ENCODE measurements at regions not wholly inside any gene's neighbourhood (a gene's known extent, or its start where the extent isn't known, plus 50 kb on each side); places are given as distances from the start of the nearest gene placed in this dataset.

DNA sequence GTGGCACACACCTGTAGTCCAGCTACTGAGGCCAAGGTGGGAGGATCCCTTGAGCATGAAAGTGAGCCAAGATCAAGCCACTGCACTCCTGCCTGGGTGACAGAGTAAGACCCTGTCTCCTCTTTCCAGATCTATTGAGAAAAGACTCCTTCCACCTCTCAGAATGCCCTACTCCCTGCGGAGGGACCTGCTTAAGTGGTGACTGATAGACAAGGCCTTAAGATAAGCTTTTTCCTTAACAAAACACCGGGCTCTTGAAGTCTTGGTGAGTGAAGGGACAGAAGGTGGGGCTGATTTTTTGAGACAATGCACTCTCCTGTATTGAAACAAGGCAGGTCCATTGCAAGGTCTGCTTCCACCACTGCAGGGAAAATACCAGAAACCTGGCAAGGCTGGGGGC lies 338.4 kb upstream of the FRG2C start:
- Histone ChIP-seq H3K79me2 (ENCODE audit: control insufficient read depth, insufficient read depth, low read length) (no peaks in the 10 kb centered on the region), H4K20me1 (ENCODE audit: control insufficient read depth, extremely low read depth, insufficient read depth, low read length) (no peaks in the 10 kb centered on the region), H3K9me1 (ENCODE audit: control insufficient read depth, extremely low read depth, insufficient read depth, low read length) (no peaks in the 10 kb centered on the region), H3K4me2 (ENCODE audit: control insufficient read depth, extremely low read depth, insufficient read depth, low read depth, low read length) (no peak overlapping the region), H3K27ac (ENCODE audit: control insufficient read depth, insufficient read depth, low read length) (no peak overlapping the region), H3K9ac (ENCODE audit: control insufficient read depth, extremely low read depth, insufficient read depth, low read length) (no peak overlapping the region), H3K36me3 (ENCODE audit: control insufficient read depth in 2 of 2, extremely low read depth in 1 of 2, insufficient read depth in 2 of 2, low read length in 2 of 2) (no peaks in the 10 kb centered on the region), H3K27me3 (ENCODE audit: control insufficient read depth, extremely low read depth, insufficient read depth, low read length) (no peaks in the 10 kb centered on the region), H2AFZ (ENCODE audit: control insufficient read depth, low read length) (no peak overlapping the region), H3K4me1 (ENCODE audit: control insufficient read depth, extremely low read depth, insufficient read depth, low read length) (no peaks in the 10 kb centered on the region), H3K9me3 (ENCODE audit: control insufficient read depth, low read depth, low read length) (no peaks in the 10 kb centered on the region), H3K4me3 (ENCODE audit: control insufficient read depth in 2 of 3, extremely low read depth in 1 of 3, insufficient read depth in 2 of 3, low read depth in 1 of 3, low read length in 3 of 3) (no peak overlapping the region)
- no peak for FAIRE-seq
- no peak for TF ChIP-seq EZH2 (IDR thresholded peaks at IDR 0.05; ENCODE audit: low read length)
- TF ChIP-seq, protein P1, sequence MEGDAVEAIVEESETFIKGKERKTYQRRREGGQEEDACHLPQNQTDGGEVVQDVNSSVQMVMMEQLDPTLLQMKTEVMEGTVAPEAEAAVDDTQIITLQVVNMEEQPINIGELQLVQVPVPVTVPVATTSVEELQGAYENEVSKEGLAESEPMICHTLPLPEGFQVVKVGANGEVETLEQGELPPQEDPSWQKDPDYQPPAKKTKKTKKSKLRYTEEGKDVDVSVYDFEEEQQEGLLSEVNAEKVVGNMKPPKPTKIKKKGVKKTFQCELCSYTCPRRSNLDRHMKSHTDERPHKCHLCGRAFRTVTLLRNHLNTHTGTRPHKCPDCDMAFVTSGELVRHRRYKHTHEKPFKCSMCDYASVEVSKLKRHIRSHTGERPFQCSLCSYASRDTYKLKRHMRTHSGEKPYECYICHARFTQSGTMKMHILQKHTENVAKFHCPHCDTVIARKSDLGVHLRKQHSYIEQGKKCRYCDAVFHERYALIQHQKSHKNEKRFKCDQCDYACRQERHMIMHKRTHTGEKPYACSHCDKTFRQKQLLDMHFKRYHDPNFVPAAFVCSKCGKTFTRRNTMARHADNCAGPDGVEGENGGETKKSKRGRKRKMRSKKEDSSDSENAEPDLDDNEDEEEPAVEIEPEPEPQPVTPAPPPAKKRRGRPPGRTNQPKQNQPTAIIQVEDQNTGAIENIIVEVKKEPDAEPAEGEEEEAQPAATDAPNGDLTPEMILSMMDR (optimal IDR thresholded peaks at IDR 0.05 in 1 of 3, IDR thresholded peaks at IDR 0.05 in 1 of 3, conservative IDR thresholded peaks at IDR 0.05 in 1 of 3; ENCODE audit: extremely low read depth in 1 of 3, insufficient read depth in 2 of 3, low read length in 3 of 3): no peak
- no peak for DNase-seq (ENCODE audit: low read depth, low spot score)
- dilution Hi-C loops (cut with MboI; ENCODE audit: extremely low pct_ligation_motif_present, low sequenced_read_pairs): no loop called here

DNA sequence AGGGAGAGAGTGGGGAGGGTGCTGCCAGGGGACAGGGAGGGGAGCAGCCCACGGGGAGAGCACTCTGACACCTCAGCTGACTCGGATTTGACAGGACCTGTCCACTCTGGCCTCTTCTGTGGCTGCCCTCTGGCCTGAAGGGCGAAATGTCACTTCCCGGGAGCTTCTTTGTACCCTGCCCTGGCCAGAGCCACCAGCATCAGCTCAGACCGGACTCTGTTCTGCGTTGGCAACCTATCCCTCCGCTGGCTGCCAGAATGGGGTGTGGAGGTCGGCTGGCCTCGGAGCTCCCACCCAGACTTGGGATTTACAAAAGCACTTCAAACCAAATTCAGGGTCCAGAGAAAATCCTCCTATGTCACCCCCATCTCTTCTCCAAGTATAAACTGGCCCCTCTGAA lies 336.7 kb upstream of the FRG2C start:
- Histone ChIP-seq H3K4me2 (ENCODE audit: control insufficient read depth, extremely low read depth, insufficient read depth, low read depth, low read length) (no peak overlapping the region), H3K9ac (ENCODE audit: control insufficient read depth, extremely low read depth, insufficient read depth, low read length) (no peak overlapping the region), H4K20me1 (ENCODE audit: control insufficient read depth, extremely low read depth, insufficient read depth, low read length) (no peaks in the 10 kb centered on the region), H3K79me2 (ENCODE audit: control insufficient read depth, insufficient read depth, low read length) (no peaks in the 10 kb centered on the region), H3K27me3 (ENCODE audit: control insufficient read depth, extremely low read depth, insufficient read depth, low read length) (no peaks in the 10 kb centered on the region), H2AFZ (ENCODE audit: control insufficient read depth, low read length) (no peak overlapping the region), H3K9me1 (ENCODE audit: control insufficient read depth, extremely low read depth, insufficient read depth, low read length) (no peaks in the 10 kb centered on the region), H3K4me1 (ENCODE audit: control insufficient read depth, extremely low read depth, insufficient read depth, low read length) (no peaks in the 10 kb centered on the region), H3K4me3 (ENCODE audit: control insufficient read depth in 2 of 3, extremely low read depth in 1 of 3, insufficient read depth in 2 of 3, low read depth in 1 of 3, low read length in 3 of 3) (no peak overlapping the region), H3K9me3 (ENCODE audit: control insufficient read depth, low read depth, low read length) (no peaks in the 10 kb centered on the region), H3K27ac (ENCODE audit: control insufficient read depth, insufficient read depth, low read length) (no peak overlapping the region), H3K36me3 (ENCODE audit: control insufficient read depth in 2 of 2, extremely low read depth in 1 of 2, insufficient read depth in 2 of 2, low read length in 2 of 2) (no peaks in the 10 kb centered on the region)
- TF ChIP-seq EZH2 (IDR thresholded peaks at IDR 0.05; ENCODE audit: low read length): no peak
- TF ChIP-seq, protein P1 (optimal IDR thresholded peaks at IDR 0.05 in 1 of 3, IDR thresholded peaks at IDR 0.05 in 1 of 3, conservative IDR thresholded peaks at IDR 0.05 in 1 of 3; ENCODE audit: extremely low read depth in 1 of 3, insufficient read depth in 2 of 3, low read length in 3 of 3): no peak
- DNase-seq (ENCODE audit: low read depth, low spot score) (no peak), FAIRE-seq (no peak)
- dilution Hi-C loops (cut with MboI; ENCODE audit: extremely low pct_ligation_motif_present, low sequenced_read_pairs): no loop called here

All from keratinocyte (primary cell).